GM12891 (cell line): ENCODE measurements at regions not wholly inside any gene's neighbourhood (a gene's known extent, or its start where the extent isn't known, plus 50 kb on each side); places are given as distances from the start of the nearest gene placed in this dataset.

ENCODE experiments used
- POLR2A ChIP-seq: IDR thresholded peaks from 2 replicates; pipeline ENCODE4 v1.6.1; 2011; ENCODE audit warnings: low read depth, low read length, control low read depth
- POLR2AphosphoS5 ChIP-seq: IDR thresholded peaks from 2 replicates; pipeline ENCODE4 v1.6.1; 2011; ENCODE audit warnings: low read depth, low read length, control low read depth
- POU2F2 ChIP-seq: IDR thresholded peaks from 2 replicates; pipeline ENCODE4 v1.6.1; 2011; ENCODE audit warnings: low read depth, mild to moderate bottlenecking, control low read depth, low read length, moderate library complexity
- TAF1 ChIP-seq: IDR thresholded peaks from 2 replicates; pipeline ENCODE4 v1.6.1; 2011; ENCODE audit warnings: low read depth, low read length, control low read depth

DNA sequence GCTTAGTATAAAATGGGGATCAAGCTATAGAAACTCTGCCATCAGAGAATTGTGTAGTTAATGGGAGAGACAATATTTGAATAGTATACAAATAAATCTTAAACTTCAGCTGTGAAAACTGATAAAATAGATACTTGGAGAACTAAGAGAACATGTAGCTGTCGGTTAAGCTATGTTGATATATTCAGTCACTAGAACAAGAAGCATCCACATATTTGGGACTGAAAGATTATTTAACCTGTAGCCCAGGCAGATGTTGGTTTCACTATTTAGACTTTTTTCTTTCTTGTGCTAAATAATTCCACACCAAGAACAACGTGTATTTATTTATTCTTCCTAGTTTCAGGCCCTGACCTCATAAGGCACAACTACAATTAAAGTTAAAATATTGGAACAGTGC, 521.0 kb upstream of the CCNG1 start:
- TF ChIP-seq TAF1, result no peak
- TF ChIP-seq POLR2A, result no peak
- TF ChIP-seq POLR2AphosphoS5, result no peak
- no peak for TF ChIP-seq POU2F2
